Mesothelial cell of epicardium (in vitro differentiated cells): ENCODE measurements at regions not wholly inside any gene's neighbourhood (a gene's known extent, or its start where the extent isn't known, plus 50 kb on each side); places are given as distances from the start of the nearest gene placed in this dataset.

ENCODE experiments used
- DNase-seq, 2 experiments: peaks; one replicate each; pipeline ENCODE4 v3.0.0; 2021; ENCODE audit warnings: low spot score in 2 of 2; ENCODE audit not compliant: unreplicated experiment in 2 of 2
- H3K27ac Mint-ChIP-seq: 2 replicates; pipeline ENCODE4 v1.8.0; 2021; ENCODE audit warnings: mixed read lengths
- H3K27me3 Mint-ChIP-seq: 2 replicates; pipeline ENCODE4 v1.8.0; 2021; ENCODE audit warnings: low read depth, mixed read lengths
- H3K36me3 Mint-ChIP-seq: 2 replicates; pipeline ENCODE4 v1.8.0; 2021; ENCODE audit warnings: mixed read lengths
- H3K4me1 Mint-ChIP-seq: 2 replicates; pipeline ENCODE4 v1.8.0; 2021; ENCODE audit warnings: mixed read lengths
- H3K4me3 Mint-ChIP-seq: 2 replicates; pipeline ENCODE4 v1.8.0; 2021; ENCODE audit warnings: mild to moderate bottlenecking, moderate library complexity, mixed read lengths
- H3K9me3 Mint-ChIP-seq: 2 replicates; pipeline ENCODE4 v1.8.0; 2021; ENCODE audit warnings: mixed read lengths
- TF ChIP-seq, protein P1 (sequence below): fragments of 200-600 bp; sonication (generic); IDR thresholded peaks from one replicate; pipeline ENCODE4 v1.5.0; 2021; ENCODE audit warnings: antibody characterized with exemption; ENCODE audit not compliant: unreplicated experiment

DNA sequence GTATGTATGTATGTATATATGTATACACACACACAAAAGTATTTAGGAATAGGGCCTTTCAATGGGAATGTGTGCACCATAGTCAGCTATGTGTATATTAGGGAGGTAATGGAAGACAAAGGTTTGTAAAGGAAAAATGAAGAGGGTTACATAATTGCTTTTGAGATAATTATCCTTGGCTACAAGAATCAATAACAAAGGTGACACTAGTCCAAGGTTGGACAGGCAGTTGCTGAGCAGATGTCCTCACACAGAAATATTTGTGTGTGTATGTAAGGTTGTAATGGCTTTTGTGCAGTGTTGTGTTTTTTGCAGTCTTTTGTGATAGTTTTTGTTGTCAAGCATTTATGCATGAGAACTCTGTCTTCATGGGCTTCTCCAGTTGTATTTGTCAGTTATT, 157.9 kb upstream of the MARCKS start:
- no peak overlapping the region for H3K27ac Mint-ChIP-seq
- no peak for DNase-seq

DNA sequence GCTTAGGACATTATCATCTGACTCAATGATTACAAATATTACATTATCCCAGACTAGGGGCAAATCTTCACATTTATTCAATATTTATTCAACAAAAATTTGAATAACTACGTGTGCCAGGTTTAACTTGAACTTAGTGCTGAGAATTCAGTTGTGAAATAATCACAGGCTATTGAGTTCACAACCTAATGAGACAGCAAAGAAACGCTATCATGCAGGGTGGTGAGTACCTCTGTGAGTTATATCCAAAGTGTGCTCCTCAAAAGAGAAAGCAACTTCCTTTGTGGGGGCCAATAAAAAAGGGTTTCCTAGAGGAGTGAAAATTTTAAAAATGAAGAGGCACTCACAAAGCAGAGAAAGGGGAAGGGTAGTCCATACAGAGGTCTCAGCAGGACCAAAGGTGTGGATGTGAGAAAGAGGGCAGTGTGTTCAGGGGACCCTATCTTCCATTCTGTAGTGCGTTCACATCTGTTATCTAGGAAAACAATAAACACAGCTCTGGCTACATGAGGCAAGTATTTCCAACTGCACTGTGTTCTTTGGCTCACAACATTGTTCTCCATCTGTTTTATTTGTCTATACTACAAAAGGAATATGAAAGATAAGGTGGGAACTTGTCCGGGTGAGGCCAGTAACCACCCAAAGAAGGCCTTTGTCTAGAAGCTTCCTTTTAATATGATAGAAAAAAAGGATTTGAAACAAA, 155.4 kb upstream of the MARCKS start:
- Mint-ChIP-seq H3K9me3 (no peaks in the 10 kb centered on the region), H3K27me3 (no peaks in the 10 kb centered on the region), H3K36me3 (no peaks in the 10 kb centered on the region), H3K4me3 (no peak overlapping the region), H3K27ac (no peak overlapping the region), H3K4me1 (no peaks in the 10 kb centered on the region)
- TF ChIP-seq, protein P1, sequence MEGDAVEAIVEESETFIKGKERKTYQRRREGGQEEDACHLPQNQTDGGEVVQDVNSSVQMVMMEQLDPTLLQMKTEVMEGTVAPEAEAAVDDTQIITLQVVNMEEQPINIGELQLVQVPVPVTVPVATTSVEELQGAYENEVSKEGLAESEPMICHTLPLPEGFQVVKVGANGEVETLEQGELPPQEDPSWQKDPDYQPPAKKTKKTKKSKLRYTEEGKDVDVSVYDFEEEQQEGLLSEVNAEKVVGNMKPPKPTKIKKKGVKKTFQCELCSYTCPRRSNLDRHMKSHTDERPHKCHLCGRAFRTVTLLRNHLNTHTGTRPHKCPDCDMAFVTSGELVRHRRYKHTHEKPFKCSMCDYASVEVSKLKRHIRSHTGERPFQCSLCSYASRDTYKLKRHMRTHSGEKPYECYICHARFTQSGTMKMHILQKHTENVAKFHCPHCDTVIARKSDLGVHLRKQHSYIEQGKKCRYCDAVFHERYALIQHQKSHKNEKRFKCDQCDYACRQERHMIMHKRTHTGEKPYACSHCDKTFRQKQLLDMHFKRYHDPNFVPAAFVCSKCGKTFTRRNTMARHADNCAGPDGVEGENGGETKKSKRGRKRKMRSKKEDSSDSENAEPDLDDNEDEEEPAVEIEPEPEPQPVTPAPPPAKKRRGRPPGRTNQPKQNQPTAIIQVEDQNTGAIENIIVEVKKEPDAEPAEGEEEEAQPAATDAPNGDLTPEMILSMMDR: no peak
- no peak for DNase-seq

More for the DNA sequence above, 157.9 kb upstream of the MARCKS start:
- H3K36me3 Mint-ChIP-seq: no peaks in the 10 kb centered on the region
- TF ChIP-seq, protein P1: no peak
- no peaks in the 10 kb centered on the region for H3K9me3 Mint-ChIP-seq
- H3K4me1 Mint-ChIP-seq: peaks cover 5% of the 10 kb centered on the region
- no peak overlapping the region for H3K4me3 Mint-ChIP-seq
- no peaks in the 10 kb centered on the region for H3K27me3 Mint-ChIP-seq

DNA sequence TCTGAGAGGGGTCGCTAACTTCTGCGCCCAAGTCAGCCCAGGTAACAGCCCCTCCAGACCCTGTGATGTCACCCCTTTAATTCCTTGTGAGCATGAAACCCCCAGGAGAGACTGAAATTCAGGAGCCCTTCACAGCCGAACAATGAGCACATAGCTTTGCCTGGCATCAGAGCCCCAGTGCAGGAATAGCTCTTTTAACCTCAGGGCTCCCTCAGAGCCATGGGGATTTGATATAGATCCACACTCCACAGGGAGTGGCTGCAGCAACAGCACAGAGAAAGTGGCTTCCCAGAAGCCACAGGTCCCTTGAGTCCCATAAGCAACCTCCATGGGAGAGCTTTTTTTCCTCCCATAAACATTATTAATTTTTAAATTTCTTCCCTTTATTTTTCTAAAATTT, 150.0 kb upstream of the MARCKS start:
- Mint-ChIP-seq H3K27ac (no peak overlapping the region), H3K36me3 (no peaks in the 10 kb centered on the region)
- no peak for DNase-seq

DNA sequence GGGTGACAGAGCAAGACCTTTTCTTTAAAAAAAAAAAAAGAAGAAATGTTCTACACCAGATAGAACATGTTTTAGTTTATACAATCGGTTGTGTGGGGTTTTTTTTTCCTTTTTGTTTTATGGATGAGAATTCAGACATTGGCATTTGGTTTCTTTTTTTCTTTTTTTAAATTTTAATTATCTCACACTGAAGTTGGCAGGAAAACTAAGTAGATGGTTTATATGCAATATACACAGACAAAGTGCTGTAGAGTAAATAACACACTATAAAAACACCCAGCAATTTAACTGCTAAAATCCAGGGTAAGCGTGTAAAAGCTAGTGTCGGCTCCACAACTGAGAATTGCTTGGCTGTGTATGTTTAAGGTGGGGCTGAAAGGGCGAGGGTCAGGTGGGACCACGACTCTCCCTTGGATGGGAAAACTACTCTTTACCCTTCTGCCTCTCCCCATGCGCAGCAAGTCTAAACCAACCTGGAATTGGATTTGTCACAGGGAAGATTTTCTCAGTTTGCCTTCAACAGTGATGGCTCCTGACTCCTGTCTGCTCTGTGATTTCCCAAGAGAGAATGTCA, 147.1 kb upstream of the MARCKS start:
- Mint-ChIP-seq H3K36me3 (no peaks in the 10 kb centered on the region), H3K27me3 (no peaks in the 10 kb centered on the region), H3K4me3 (no peak overlapping the region), H3K9me3 (no peaks in the 10 kb centered on the region), H3K27ac (no peak overlapping the region), H3K4me1 (no peaks in the 10 kb centered on the region)
- no peak for DNase-seq
- TF ChIP-seq, protein P1: no peak

More for the DNA sequence above, 150.0 kb upstream of the MARCKS start:
- no peak overlapping the region for H3K4me3 Mint-ChIP-seq
- H3K9me3 Mint-ChIP-seq: no peaks in the 10 kb centered on the region
- H3K27me3 Mint-ChIP-seq: no peaks in the 10 kb centered on the region
- H3K4me1 Mint-ChIP-seq: no peaks in the 10 kb centered on the region
- TF ChIP-seq, protein P1: no peak

DNA sequence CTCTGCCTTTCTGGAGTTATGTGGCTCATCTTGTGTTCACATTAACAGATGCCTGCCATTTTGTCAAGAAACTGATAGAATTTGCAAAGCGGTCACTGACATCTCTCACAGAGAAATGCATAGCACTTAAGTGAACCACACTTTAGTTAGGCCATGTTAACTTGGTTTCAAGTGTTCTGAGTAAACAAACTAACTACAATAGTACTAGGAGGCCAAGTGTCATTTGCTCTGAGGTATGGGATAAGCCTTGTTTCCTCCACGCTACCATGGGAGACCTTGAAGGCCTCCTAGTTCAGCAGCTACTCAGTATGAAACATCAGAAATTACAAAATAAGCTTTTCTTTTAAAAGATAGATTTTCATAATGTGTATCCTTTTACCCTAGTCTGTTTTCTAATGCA, 143.5 kb upstream of the MARCKS start:
- Mint-ChIP-seq H3K4me3 (no peak overlapping the region), H3K36me3 (no peaks in the 10 kb centered on the region), H3K9me3 (no peaks in the 10 kb centered on the region), H3K27me3 (no peaks in the 10 kb centered on the region), H3K27ac (no peak overlapping the region), H3K4me1 (no peaks in the 10 kb centered on the region)
- no peak for DNase-seq
- TF ChIP-seq, protein P1: no peak
